M059J (cell line): ENCODE measurements at regions not wholly inside any gene's neighbourhood (a gene's known extent, or its start where the extent isn't known, plus 50 kb on each side); places are given as distances from the start of the nearest gene placed in this dataset.
"Not testable (repeated sequence)": the region's sequence is repeated elsewhere in the genome, so short reads cannot be mapped to it uniquely, and the experiment has no call there.

ENCODE experiments used
- DNase-seq: peaks from one replicate; pipeline ENCODE4 v3.0.0-alpha.2; 2012; ENCODE audit warnings: low read depth

DNA sequence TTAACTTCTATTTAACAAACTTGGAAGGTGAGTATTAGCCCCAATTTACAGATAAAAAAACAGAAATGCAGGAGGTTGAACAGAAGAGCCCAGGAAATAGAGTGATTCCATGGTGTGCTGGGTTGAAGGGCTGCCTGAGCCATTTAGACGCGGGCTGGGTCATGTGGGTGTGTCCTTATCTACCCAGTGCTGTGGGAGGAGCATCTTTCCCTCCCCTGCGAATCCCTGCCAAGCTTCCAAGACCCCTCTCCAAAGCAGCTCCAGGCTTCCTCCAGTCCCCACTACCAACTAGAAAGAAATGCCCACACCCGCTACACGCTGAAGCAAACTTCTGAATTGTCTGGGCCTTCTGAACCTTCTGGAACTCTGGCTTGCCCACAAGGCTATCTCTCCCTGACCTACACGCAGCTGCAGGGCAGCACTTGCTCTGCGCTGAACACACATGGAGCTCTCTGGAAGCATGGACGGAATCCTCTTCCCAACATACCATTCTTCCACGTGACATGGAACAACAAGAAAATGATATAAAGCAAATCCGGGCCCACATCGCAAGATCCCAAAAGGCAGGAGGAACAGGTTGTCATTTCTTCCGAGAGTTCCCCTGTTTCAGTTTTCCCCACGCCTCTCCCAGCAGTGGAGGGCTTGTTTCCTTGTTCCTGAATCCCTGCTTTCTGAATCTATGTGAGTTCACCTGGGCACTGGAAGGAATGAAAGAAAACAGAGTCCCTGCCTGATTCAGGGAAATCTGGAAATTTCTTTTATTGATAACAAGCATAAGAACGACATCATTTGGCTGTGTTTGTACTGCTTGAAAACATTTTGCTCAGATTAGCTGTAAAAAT is 562.7 kb upstream of the ID2 start:
- no peak for DNase-seq

DNA sequence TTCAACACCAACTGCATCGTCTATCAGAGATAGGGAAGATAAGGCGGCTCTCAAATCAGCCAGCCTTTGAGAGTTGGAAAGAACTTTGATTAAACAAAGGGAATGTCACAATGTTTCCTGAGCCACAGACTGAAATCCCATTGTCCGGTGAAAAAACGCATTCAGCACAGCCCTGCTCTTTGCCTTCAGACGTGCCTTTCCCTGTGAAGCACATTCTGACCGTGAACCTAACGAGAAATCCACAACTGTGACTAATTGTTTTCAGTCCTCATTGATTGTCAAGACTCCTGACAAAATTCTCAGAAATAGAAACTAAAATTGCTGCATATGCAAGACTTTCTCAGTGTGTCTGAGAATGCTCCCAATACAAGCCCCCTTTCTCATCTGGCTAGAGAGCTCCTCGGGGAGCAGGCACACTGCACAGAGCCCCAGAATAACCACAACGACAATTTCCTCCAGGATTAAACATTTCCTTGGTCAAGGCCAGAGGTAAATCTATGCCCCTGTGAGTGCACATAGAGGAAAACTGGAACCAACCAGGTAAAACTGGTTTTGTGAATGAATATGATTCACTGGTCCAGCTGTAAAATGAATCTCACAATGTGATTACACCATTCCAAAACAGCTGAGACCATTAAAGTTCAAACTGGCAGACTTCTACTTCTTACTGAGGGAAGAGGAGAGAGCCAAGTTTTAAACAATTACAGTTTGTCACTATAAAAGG is 561.9 kb upstream of the ID2 start:
- DNase-seq: peak; percentile 32

DNA sequence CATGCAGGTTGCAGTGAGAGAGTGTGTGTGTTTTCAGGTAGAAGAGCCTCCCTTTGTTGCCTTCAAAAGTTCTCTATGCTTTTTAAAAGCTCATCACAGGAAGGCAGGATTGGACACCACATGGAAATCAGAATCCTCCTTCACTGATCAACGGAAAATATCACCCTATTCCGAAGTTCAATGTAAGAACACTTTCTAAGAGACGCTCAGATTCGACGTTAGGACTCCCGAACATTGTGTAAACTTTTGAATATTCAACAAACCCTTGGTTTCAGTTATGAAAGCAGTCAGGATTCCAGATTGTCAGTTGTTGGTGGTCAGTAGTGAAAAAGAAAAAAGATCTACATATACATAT is 561.4 kb upstream of the ID2 start:
- no peak for DNase-seq

DNA sequence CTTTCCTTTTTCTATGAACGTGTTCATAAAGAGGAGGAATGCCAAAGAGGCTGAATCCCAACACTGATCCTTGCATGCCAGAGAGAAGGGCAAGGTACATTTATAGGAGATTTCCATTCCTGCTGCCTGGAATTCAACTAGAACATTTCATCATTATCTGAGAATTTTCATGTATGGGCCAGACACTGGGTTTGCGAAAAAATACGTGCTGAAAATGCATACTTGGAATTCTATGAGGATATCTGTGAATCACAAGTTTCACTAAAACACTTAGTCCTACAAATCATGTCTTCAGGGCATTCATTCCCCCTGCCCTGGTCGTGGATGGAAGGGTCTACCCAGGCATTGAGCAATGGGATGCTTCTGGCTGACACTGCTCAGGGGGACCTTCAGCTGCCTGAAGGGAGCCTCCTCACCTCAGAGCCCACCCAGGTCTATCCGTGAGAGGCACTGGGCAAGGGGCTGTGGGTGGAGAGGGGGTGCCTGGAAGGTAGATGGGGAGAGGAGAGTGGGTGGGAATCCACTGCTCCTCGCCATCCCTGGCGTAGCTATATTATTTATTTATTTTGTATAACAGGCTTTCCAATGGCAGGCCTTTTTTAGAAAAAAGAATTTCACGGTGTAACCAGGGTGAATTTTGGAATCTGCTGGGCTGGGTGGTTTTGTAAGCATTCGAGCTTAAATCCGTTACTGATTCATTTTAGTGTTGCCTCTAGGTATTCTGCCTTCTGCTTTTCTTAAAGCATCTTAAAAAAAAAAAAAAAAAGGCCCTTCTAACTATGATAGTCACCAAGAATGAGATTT is 560.6 kb upstream of the ID2 start:
- no peak for DNase-seq

DNA sequence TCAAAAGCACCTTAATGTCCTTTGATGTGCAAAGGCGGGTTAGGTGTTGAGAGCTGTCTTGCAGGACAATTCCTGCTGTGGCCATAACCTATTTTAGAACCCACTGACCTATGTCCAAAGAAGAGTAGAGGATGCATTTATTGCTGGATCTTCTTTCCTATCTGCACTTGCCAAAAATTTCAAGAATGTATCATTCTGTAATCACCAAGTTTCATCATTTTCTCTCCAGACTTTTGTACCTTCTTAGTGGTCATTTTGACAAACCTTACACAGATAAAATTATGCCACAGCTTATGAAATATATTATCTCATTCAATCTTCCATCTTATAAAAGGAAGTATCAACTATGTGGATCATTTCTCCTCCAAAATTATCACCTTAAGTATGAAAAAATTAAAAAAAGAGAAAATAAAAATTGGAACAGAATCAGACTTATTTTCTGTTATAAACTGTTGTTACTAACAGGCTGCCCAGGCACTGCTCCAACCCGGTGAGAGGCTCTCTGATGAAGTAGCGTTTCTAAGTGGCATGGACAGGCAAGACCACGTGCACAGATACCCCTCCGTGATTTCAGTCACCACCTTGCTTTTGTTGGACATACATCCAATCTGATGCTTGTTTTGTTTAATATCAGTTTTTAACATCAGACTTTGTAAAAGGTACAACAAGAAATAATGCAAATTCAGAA is 559.9 kb upstream of the ID2 start:
- no peak for DNase-seq

DNA sequence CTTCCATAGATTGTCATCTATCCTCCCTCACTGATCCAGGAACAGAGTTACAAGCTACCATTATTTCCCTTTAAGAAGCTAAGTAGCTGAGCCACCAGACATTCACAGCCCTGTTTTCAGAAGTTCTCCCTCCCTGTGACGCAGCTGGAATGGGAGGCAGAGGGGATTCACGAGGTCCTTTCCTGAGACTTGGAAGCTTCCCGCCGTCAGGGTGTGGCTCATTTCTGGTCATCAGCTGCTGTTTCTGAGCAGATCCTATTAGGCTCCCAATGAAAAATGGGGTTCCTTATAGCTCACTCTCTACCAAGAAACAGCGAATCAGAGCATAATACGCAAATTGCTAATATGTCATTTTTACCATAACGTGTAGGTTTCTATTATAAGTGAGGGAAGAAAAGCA is 559.3 kb upstream of the ID2 start:
- DNase-seq: no peak

DNA sequence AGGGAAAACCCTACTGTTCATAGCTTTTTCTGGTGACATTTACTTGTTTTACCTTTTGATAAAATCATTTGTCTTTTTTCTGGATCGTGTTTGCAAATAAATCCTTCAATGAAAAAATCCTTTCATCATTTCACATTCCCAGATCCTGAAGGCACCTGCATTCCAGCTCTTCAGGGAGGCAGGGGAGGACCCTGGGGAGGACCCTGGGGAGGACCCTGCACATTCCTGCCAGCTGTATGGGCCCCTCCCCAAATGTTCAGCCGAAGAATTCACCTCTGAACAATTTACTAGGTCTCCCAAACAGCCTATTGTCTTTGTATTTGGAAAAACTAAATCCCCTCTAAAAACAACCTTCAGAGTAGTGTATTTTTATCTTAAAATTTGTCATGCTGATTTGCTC is 558.4 kb upstream of the ID2 start:
- no peak for DNase-seq

DNA sequence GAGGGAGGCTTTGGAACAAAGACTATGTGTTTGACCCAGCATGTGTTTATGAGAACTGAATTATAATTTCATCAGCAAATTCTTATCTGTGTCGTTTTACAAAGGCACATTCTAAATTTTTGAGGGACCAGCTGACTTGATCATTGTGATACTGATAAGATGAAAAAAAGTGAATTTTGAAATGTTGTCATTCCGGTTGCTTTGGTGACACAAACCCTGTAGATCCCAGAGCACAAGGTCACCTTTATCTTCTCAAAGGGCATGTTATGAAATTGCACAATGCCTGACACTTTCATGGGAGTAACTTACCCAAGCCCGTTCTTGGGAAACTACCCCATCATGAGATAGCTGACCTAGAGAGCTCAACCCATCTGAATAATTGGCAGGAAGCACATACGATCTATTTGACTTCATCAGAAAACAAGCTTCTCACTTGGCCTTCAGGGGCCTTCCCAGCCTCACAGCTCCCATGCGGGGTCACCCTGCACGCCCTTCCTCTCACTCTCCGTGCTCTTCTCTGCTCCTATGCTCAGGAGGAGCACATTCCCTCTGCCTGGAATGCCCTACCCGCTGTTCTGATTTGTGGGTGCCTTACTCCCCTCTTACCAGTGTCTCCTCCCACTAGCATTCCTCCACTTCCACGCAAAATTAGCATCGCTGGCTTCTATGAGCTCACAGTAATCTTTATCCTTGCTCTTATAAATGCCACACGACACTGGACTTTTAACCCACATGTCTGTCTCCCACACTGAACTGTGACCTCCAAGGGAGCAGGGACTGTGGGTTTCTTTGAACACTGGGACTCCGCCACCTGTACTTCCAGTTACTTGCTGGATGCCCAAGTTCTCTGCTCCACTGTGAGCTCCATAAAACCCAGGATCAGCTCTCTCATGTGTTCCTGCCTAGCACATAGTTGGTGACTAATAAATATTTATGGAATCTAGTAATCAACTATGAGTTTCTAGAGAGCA is 555.8 kb upstream of the ID2 start:
- no peak for DNase-seq

DNA sequence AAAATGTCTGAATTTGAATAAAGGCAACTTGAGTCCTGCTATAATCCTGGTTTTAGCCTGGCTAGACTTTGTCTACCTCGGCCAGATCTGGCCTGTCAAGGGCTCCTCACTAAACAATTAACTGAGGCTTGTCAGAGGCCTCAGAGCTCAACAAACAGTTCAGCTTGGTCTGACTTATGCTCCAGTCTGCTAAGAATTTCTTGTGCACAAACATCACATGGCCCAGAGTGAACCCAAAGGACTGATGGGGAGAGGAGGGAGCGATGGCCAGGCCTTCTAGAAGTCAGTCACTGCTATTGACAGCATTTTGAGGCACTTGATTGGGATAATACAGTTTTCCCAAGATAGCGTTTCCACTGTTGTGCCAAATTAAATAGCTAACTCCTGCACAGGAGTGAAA is 555.1 kb upstream of the ID2 start:
- DNase-seq: no peak

DNA sequence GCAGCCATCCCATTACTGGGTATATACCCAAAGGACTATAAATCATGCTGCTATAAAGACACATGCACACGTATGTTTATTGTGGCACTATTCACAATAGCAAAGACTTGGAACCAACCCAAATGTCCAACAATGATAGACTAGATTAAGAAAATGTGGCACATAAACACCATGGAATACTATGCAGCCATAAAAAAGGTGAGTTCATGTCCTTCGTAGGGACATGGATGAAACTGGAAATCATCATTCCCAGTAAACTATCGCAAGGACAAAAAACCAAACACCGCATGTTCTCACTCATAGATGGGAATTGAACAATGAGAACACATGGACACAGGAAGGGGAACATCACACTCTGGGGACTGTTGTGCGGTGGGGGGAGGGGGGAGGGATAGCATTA is 550.4 kb upstream of the ID2 start:
- not testable (repeated sequence) for DNase-seq

DNA sequence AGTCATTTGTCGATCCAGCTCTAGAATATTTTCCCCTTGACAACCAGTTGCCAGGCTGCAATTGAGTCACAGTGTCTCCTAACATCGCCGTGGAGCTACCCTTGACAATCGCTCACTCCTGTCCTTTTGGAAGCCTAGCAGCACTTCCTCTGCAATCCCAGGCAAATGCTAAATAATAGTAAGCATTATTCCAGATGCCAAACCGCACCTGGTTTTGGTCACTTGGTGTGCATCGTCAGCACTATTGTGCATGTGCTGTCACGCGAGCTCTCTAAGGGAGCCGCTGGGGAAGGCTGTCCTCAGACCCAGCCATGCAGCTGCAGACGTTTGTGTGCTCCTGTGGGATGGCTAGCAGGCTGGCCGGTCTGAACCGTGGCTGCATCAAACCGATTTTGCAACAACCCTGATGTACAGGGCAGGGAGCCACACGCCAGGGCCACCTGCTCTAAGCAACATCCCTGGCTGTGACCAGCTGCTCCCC is 549.5 kb upstream of the ID2 start:
- DNase-seq: peak; percentile 53

DNA sequence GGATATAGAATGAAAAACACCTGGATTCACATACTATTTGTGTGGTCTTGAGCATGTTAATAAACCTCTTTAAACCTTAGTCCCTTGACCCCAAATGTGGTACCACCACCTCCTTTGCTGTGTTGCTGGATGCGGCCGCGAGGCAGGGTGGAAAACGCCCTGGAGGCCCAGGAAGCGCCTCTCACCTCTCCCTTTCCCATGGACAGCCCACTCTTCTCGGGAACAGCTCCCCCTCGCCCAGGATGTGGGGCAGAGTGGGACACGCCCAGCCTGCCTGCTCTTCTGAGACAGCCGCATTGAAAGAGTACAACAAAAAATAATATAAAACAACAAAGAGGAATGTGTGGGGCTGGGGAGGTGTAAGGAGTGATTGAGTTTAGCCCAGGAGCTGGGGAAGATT is 549.0 kb upstream of the ID2 start:
- no peak for DNase-seq

DNA sequence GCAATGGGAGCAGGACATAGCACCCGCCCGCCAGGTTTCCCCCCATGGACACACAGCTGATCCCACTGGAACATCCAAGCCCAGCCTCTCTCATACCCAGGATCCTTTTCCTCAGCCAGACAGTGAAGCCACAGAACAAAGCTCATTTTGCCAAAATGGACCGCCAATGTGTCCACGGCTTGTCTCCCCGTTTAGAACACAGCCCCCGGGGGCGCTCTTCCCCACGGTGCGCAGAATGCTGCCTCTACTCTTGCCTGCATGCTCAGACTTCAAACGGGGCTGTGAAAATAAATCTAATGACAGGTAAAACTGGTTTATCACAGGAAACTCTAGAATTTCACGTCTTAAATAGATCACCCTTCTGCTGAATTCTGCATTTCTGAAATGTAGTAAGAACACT is 548.5 kb upstream of the ID2 start:
- no peak for DNase-seq

DNA sequence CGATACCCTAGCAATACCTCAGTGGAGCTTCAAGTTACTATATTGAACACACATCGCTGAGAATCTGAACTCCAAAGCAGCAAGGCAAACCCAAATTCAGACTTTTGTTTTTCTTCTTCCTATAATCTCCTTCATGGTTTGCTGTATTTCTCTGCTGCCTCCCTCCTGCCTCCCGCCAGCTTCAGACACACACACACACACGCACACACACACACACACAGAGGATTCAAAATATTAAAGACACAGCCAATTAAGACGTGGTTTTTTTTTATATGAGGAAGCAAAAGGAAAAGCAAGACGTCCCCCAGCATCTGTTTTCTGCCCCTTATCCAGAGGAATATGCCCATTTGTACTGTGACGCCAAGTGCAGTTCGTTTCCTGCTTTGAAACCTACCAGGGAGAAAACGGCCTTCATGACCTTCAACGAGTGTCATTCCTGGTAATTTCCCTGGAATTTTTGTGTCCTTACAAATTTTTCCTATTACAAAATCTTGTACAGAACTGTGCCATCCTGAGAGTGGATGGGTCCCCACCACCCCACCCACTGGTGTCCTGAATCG is 547.9 kb upstream of the ID2 start:
- no peak for DNase-seq

DNA sequence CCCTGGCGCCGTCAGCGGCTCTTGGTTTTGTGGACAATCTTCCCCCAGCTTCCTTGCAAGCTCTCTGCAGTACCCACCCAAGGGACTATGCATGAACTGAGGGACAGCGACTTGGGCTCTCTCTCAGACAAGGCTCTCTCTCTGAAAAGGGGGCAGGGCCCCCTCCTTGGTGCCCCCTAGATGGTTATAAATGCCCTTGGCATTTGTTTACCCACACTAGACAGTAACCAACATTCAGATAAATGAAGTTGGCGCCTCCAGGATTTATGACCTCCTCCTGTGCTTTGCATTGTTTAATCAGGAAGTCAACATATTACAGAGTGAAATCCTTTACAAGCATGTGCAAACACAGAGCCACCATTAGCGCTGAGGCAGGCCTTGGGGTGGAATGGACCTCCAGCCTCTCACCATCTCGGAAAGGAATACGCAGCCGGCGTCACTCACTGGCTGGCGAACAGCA is 547.4 kb upstream of the ID2 start:
- DNase-seq: no peak

DNA sequence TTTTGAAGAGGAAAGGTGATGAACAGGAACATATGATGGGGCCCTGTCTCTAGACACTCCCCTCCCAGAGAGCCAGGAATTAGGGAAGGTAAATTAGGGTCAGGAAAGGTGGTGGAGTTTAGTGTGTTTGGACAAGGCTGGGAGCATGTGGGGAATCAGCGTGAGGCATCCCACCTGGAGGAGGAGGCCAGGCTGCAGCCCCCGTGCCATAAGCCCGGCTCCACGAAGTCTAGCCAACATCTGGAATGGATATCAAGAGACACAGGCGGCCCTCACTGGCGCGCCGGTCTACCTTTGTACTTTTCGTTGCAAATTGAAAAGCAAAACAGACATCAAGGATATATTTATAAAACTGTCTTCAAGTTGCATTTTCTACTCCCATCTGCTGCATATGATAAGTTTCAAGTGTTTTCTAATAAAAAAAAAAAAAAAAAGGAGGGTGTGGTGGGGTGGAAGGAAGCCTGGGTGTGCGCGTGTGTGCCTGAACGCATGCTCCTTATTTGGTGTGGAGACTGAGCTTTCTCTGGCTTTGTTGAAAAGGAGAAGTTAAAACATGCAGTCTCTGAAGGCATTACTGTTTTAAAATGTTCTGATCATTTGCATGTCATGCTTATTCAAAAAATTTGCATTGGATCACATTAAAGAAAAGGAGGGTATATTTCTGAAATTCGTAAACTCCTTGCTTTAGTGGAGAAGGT is 546.7 kb upstream of the ID2 start:
- DNase-seq: no peak

DNA sequence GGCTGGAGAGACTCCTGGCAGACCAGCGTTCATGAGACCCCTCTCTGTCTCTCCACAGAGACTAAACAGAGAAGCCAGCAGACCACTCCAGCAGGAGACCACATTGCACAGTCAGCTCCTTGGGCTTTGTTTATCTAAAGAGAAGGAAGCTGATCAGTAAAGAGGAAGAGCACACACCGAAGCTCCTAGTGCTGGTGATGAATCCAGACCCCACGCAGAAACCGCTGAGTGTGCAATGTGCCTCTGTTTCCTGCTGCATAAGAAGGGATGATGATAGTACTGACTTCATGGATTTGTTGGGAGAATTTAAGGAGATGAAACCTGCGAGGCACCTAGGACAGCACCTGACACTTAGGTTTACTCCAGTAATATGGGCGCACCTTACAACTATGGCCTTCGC is 544.1 kb upstream of the ID2 start:
- no peak for DNase-seq

DNA sequence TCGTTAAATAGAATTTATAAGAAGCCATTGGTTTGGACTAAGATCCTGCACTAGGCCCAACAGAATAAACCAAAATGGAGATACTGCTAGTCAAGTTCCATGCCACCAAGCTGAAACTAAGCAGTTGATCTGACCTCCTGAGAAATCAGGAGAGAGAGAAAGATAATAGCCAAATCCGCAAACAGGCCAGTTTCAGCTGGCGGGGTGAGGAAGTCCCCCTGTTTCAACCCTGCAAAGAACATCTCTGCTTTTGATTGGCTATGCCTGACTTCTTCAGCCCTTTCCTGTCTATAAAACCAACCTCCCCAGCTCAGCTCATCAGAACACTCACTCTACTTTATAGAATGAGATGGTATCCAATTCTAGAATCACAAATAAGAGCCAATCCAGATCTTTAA is 543.3 kb upstream of the ID2 start:
- DNase-seq: no peak

DNA sequence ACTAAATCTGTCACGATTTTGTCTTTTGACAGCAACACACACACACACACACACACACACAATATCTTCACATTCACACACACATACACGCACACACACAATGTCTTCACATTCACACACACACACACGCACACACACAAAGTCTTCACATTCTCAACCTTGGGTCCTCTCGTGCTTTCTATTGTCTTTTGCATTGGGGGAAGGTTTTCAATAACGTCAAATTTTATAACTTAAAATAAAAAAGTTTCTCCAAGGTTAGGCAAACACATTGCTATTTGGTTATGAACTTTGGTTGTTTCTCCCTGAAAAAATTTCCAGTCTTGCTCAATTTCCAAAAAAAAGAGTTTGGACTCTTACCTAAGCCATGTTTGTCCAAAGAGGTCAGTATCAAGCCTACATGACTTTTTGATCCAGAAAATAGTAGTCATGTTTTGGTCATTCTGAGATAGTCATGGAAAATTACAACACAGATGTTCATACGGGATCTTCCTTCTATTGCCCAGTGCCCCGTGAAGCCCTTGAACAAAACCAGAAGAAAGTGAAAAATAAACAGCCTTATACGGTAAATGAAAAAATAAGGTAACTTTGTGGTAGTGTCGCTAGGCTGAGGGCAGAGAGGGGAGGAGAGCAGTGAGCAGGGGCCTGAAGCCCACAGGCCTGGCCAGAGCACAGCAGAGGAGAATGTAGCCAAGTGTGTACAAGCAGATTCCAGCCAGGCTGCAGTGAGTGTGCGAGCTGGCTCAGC is 542.8 kb upstream of the ID2 start:
- no peak for DNase-seq
